ENCODE measurements at regions not wholly inside any gene's neighbourhood (a gene's known extent, or its start where the extent isn't known, plus 50 kb on each side); places are given as distances from the start of the nearest gene placed in this dataset.

GRCh38 chr1:68795956-68796355, 299.1 kb upstream of the DEPDC1 start:
- ChIA-PET CTCF (no interaction called here), POLR2A (no interaction called here)
- no peaks in the 10 kb centered on the region for H3K36me3 Mint-ChIP-seq (ENCODE audit: insufficient read depth, unreplicated experiment)
- no peaks in the 10 kb centered on the region for H3K27me3 ChIP-seq (replicated peaks; ENCODE audit: control insufficient read depth, insufficient read depth, low read length)
- no peak overlapping the region for H3K4me3 Mint-ChIP-seq (ENCODE audit: unreplicated experiment)
- BruUV-seq (replicated peaks) = no TSS peak
- TF ChIP-seq, protein P1, sequence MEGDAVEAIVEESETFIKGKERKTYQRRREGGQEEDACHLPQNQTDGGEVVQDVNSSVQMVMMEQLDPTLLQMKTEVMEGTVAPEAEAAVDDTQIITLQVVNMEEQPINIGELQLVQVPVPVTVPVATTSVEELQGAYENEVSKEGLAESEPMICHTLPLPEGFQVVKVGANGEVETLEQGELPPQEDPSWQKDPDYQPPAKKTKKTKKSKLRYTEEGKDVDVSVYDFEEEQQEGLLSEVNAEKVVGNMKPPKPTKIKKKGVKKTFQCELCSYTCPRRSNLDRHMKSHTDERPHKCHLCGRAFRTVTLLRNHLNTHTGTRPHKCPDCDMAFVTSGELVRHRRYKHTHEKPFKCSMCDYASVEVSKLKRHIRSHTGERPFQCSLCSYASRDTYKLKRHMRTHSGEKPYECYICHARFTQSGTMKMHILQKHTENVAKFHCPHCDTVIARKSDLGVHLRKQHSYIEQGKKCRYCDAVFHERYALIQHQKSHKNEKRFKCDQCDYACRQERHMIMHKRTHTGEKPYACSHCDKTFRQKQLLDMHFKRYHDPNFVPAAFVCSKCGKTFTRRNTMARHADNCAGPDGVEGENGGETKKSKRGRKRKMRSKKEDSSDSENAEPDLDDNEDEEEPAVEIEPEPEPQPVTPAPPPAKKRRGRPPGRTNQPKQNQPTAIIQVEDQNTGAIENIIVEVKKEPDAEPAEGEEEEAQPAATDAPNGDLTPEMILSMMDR (IDR thresholded peaks at IDR 0.05; ENCODE audit: insufficient read depth in 1 of 2, low read depth in 1 of 2, low read length in 1 of 2, severe bottlenecking in 1 of 2, unreplicated experiment in 1 of 2) = no peak
- no peaks in the 10 kb centered on the region for H3K36me3 ChIP-seq (ENCODE audit: control insufficient read depth, insufficient read depth, low read length)
- H3K27me3 Mint-ChIP-seq (ENCODE audit: insufficient read depth, unreplicated experiment) = no peaks in the 10 kb centered on the region
- no peaks in the 10 kb centered on the region for H3K4me1 ChIP-seq
- intact Hi-C loops (cut with micrococcal nuclease; ENCODE audit: unreplicated experiment) = no loop called here
- no peak overlapping the region for H3K4me3 ChIP-seq (ENCODE audit: low read depth, low read length)
- H3K9me3 ChIP-seq = no peaks in the 10 kb centered on the region
- no peak overlapping the region for H3K27ac Mint-ChIP-seq (ENCODE audit: unreplicated experiment)
- DNase-seq = no peak
- H3K9me3 Mint-ChIP-seq (ENCODE audit: unreplicated experiment) = no peaks in the 10 kb centered on the region
- H3K4me1 Mint-ChIP-seq (ENCODE audit: low read depth, unreplicated experiment) = no peaks in the 10 kb centered on the region

- no TSS peak for BruUV-seq (replicated peaks)
- CTCF ChIA-PET = no interaction called here
- no peak for DNase-seq
- H3K9me3 Mint-ChIP-seq (ENCODE audit: unreplicated experiment) = no peaks in the 10 kb centered on the region
- no peak overlapping the region for H3K27ac Mint-ChIP-seq (ENCODE audit: unreplicated experiment)
- no peaks in the 10 kb centered on the region for H3K36me3 Mint-ChIP-seq (ENCODE audit: insufficient read depth, unreplicated experiment)
- no peaks in the 10 kb centered on the region for H3K4me1 Mint-ChIP-seq (ENCODE audit: low read depth, unreplicated experiment)
- Histone ChIP-seq H3K27me3 (replicated peaks; ENCODE audit: control insufficient read depth, insufficient read depth, low read length) (no peaks in the 10 kb centered on the region), H3K36me3 (ENCODE audit: control insufficient read depth, insufficient read depth, low read length) (no peaks in the 10 kb centered on the region), H3K4me1 (no peaks in the 10 kb centered on the region), H3K4me3 (ENCODE audit: low read depth, low read length) (no peak overlapping the region), H3K9me3 (no peaks in the 10 kb centered on the region)
- intact Hi-C loops (cut with micrococcal nuclease; ENCODE audit: unreplicated experiment) = no loop called here
- no peaks in the 10 kb centered on the region for H3K27me3 Mint-ChIP-seq (ENCODE audit: insufficient read depth, unreplicated experiment)
- no peak overlapping the region for H3K4me3 Mint-ChIP-seq (ENCODE audit: unreplicated experiment)
- POLR2A ChIA-PET = no interaction called here
- TF ChIP-seq, protein P1 (IDR thresholded peaks at IDR 0.05; ENCODE audit: insufficient read depth in 1 of 2, low read depth in 1 of 2, low read length in 1 of 2, severe bottlenecking in 1 of 2, unreplicated experiment in 1 of 2) = no peak
These were observed 300.0 kb upstream of the DEPDC1 start for GRCh38 chr1:68796888-68797287.

DNA sequence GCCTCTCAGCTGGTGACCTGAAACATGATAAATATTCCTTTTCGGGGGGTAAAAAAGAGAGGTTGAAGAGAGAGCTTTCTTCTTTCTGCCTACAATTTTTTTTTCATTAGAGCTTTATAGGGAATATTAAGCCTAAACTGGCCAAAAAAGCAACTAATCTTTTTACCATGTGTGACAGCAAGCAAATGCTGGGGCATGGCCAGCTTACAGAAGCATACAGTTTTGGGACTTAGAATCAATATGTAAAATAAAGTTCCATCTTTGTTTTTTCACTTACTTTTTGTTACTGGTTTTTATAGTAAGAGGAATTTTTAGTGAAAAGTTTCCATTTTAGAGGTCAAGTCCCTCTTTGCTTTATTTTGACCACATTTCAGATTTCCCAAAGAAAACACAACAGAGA, 301.2 kb upstream of the DEPDC1 start:
- no peak overlapping the region for H3K4me3 ChIP-seq (ENCODE audit: low read depth, low read length)
- Mint-ChIP-seq H3K4me1 (ENCODE audit: low read depth, unreplicated experiment) (no peaks in the 10 kb centered on the region), H3K27me3 (ENCODE audit: insufficient read depth, unreplicated experiment) (no peaks in the 10 kb centered on the region), H3K9me3 (ENCODE audit: unreplicated experiment) (no peaks in the 10 kb centered on the region), H3K4me3 (ENCODE audit: unreplicated experiment) (no peak overlapping the region), H3K36me3 (ENCODE audit: insufficient read depth, unreplicated experiment) (no peaks in the 10 kb centered on the region), H3K27ac (ENCODE audit: unreplicated experiment) (no peak overlapping the region)
- no peaks in the 10 kb centered on the region for H3K4me1 ChIP-seq
- ChIA-PET CTCF (no interaction called here), POLR2A (no interaction called here)
- H3K36me3 ChIP-seq (ENCODE audit: control insufficient read depth, insufficient read depth, low read length) = no peaks in the 10 kb centered on the region
- intact Hi-C loops (cut with micrococcal nuclease; ENCODE audit: unreplicated experiment) = no loop called here
- H3K9me3 ChIP-seq = no peaks in the 10 kb centered on the region
- DNase-seq = no peak
- TF ChIP-seq, protein P1 (IDR thresholded peaks at IDR 0.05; ENCODE audit: insufficient read depth in 1 of 2, low read depth in 1 of 2, low read length in 1 of 2, severe bottlenecking in 1 of 2, unreplicated experiment in 1 of 2) = no peak
- H3K27me3 ChIP-seq (replicated peaks; ENCODE audit: control insufficient read depth, insufficient read depth, low read length) = no peaks in the 10 kb centered on the region
- BruUV-seq (replicated peaks) = no TSS peak
